ENCODE measurements at regions not wholly inside any gene's neighbourhood (a gene's known extent, or its start where the extent isn't known, plus 50 kb on each side); places are given as distances from the start of the nearest gene placed in this dataset.

DNA sequence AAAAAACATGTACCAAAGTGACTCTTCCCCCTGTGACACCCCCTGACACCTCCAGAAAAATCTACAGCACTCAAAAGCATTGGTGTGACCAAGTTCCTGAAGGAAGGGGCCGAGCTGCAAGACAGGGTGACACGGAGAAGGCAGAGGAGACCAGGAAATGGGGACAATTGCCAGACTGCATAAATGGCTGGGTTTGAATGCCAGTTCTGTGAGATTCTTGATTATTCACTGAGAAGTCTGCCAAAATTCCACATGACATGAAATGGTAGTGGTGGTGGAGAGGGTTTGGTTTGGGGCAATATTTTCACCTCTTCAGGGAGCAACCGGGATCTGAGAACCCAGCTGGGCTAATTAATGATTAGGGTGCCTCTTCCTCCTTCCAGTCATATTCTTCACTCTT lies 178.5 kb downstream of the ARL4C start:
- TF ChIP-seq CTCF (conservative IDR thresholded peaks at IDR 0.05 in 1 of 2, IDR thresholded peaks at IDR 0.05 in 1 of 2; ENCODE audit: extremely low read depth in 1 of 2, insufficient read depth in 1 of 2, low read depth in 1 of 2, low read length in 2 of 2) (no peak), EZH2 (IDR thresholded peaks at IDR 0.05; ENCODE audit: borderline replicate concordance, low read length) (no peak)
